ES-I3 (cell line): ENCODE measurements at regions not wholly inside any gene's neighbourhood (a gene's known extent, or its start where the extent isn't known, plus 50 kb on each side); places are given as distances from the start of the nearest gene placed in this dataset.
"Not testable (repeated sequence)": the region's sequence is repeated elsewhere in the genome, so short reads cannot be mapped to it uniquely, and the experiment has no call there.

Experiments
- H3K36me3 ChIP-seq: 2 replicates; pipeline ENCODE4 v1.6.1; 2013; ENCODE audit warnings: mild to moderate bottlenecking, low read length, control low read depth, moderate library complexity; ENCODE audit not compliant: insufficient read depth
- H3K4me1 ChIP-seq: 2 replicates; pipeline ENCODE4 v1.6.1; 2013; ENCODE audit warnings: mild to moderate bottlenecking, control low read depth, low read length; ENCODE audit not compliant: insufficient read depth
- H3K9ac ChIP-seq: 2 replicates; pipeline ENCODE4 v1.6.1; 2013; ENCODE audit warnings: low read depth, mild to moderate bottlenecking, low read length, moderate library complexity
- H3K9me3 ChIP-seq: 2 replicates; pipeline ENCODE4 v1.6.1; 2013; ENCODE audit warnings: mild to moderate bottlenecking, low read length, moderate library complexity; ENCODE audit not compliant: control insufficient read depth, insufficient read depth

DNA sequence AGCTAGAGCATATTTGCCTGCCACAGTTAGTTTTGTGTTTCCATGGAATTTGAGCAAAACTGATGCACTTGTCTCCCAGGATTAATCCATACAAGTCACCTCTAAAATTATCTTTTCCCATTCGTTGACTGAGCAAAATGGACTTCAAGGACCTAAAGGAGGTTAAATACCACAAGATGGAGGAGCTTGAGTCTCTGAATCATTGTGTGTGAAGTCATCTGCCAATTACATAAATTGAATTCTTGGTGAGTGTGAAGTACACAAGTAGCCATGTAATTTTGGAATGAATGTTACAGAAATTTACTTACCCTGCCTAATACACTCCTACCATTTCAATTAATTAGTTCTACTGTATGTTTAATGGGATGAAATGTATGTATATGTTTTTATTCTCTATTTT lies 501.7 kb upstream of the POT1 start:
- Histone ChIP-seq H3K9me3 (no peaks in the 10 kb centered on the region), H3K9ac (no peak overlapping the region), H3K4me1 (peaks cover 4% of the 10 kb centered on the region; the same call in 1 of the 2 replicates), H3K36me3 (no peaks in the 10 kb centered on the region)

DNA sequence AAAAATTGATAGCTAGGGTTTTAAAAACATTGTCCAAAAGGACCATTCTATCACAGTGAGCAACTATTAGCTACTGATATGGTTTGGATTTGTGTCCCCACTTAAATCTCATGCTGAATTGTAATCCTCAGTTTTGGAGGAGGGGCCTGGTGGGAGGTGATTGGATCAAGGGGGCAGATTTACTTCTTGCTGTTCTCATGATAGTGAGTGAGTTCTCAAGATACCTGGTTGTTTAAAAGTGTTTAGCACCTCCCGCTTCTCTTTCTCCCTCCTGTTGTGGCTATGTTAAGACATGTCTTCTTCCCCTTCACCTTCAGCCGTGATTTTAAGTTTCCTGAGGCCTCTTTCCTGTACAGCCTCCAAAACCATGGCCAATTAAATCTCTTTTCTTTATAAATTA lies 500.4 kb upstream of the POT1 start:
- Histone ChIP-seq H3K4me1 (peaks cover 4% of the 10 kb centered on the region; the same call in 1 of the 2 replicates), H3K9ac (no peak overlapping the region), H3K36me3 (no peaks in the 10 kb centered on the region), H3K9me3 (no peaks in the 10 kb centered on the region)

DNA sequence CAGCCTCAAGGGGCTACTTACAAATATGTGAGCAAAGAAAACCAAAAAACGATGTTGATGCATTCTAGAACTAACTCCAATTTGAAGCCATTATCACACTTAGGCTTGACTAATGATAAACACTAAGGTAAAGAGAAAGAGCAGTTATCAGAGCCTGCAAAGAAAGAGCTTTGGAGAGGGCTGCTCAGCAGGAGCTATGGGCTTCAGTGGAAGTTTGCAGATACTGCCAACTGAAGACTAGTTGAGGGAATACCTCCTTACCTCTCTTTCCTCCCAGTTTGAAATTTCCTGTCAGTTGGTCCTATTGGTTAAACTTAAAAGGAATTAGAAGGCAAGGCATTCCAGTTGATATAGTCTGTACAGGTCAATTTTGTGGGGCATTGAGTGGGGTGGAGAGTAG lies 498.1 kb upstream of the POT1 start:
- Histone ChIP-seq H3K4me1 (peaks cover 4% of the 10 kb centered on the region; the same call in 1 of the 2 replicates), H3K9me3 (no peaks in the 10 kb centered on the region), H3K9ac (no peak overlapping the region), H3K36me3 (no peaks in the 10 kb centered on the region)

DNA sequence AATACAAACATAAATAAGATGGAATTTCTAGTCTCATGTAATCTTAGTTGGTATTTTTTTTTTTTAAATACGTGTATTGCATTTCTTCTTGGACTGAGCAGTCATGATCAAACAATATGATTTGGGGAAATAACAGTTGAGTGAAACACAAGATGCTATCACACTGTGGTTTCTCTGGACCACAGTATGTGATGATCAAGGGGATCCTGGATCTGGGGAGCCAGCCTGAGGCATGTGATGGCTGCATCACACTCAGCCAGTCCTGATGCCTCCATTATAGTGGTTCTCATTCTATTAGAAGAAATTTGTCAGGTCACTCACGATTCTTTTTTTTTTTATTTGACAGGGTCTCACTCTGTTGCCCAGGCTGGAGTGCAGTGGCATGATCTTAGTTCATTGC lies 495.9 kb upstream of the POT1 start:
- H3K4me1 ChIP-seq: peaks cover 4% of the 10 kb centered on the region; the same call in 1 of the 2 replicates
- H3K9me3 ChIP-seq: no peaks in the 10 kb centered on the region
- H3K36me3 ChIP-seq: no peaks in the 10 kb centered on the region
- no peak overlapping the region for H3K9ac ChIP-seq

DNA sequence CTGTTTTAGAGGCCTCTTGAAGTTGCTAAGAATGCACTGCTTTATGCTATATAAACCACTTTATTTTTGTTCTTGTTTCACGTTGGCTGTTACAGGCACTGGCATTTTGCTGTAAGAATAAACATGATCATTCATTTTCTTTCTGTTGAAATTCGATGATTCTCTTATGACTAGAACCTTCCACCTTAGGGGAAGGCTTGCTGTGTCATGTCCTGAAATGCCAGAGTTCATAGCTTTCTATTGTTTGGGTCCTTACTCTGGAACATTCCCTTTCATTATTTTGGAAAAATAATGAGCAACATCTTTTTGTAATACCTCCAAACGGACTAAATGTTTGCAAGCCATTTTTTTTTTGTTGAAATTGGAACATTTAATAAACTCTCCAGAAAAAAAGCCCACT lies 495.1 kb upstream of the POT1 start:
- Histone ChIP-seq H3K9ac (no peak overlapping the region), H3K4me1 (peaks cover 4% of the 10 kb centered on the region; the same call in 1 of the 2 replicates), H3K9me3 (no peaks in the 10 kb centered on the region), H3K36me3 (no peaks in the 10 kb centered on the region)

DNA sequence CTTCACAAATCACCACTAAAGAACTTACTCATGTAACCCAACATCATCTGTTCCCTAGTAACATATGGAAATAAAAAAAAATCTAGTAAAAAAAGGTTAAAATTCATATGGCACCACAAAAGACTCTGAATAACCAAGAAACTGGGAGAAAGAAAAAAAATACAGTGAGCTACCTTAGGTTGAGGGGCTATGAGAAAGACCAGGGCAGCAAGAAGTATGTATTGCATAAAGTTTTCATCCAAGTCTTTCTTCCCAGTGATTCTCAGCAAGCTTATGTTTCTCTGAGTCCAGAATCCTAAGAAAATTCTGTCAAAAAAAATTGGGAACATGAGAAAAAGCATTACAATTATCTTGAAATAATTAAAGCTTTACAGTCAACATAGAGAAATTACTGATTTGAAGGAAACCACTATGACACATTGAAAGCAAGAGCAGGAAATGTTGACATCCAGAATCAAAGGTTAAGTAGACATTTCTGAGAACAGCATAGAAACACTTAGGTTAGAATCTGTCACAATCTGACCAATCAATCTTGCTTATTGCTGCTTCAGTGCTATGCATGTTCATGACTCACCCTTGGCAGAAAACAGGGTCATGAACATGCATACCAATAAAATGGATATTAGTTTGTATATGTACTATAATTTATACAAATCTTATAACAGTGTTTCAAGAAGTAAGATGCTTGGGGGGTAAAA lies 494.0 kb upstream of the POT1 start:
- Histone ChIP-seq H3K9ac (no peak overlapping the region), H3K9me3 (no peaks in the 10 kb centered on the region), H3K36me3 (no peaks in the 10 kb centered on the region), H3K4me1 (peaks cover 4% of the 10 kb centered on the region; the same call in 1 of the 2 replicates)

DNA sequence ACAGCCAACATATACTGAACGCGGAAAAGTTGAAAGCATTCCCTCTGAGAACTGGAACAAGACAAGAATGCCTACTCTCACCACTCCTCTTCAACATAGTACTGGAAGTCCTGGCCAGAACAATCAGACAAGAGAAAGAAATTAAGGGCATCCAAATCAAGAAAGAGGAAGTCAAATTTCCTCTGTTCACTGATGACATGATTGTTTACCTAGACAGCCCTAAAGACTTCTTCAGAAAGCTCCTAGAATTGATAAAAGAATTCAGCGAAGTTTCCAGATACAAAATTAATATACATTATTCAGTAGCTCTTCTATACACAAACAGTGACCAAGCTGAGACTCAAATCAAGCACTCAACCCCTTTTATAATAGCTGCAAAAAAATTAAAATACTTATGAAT lies 491.8 kb upstream of the POT1 start:
- not testable (repeated sequence) for H3K4me1 ChIP-seq, H3K36me3 ChIP-seq, H3K9me3 ChIP-seq, H3K9ac ChIP-seq

DNA sequence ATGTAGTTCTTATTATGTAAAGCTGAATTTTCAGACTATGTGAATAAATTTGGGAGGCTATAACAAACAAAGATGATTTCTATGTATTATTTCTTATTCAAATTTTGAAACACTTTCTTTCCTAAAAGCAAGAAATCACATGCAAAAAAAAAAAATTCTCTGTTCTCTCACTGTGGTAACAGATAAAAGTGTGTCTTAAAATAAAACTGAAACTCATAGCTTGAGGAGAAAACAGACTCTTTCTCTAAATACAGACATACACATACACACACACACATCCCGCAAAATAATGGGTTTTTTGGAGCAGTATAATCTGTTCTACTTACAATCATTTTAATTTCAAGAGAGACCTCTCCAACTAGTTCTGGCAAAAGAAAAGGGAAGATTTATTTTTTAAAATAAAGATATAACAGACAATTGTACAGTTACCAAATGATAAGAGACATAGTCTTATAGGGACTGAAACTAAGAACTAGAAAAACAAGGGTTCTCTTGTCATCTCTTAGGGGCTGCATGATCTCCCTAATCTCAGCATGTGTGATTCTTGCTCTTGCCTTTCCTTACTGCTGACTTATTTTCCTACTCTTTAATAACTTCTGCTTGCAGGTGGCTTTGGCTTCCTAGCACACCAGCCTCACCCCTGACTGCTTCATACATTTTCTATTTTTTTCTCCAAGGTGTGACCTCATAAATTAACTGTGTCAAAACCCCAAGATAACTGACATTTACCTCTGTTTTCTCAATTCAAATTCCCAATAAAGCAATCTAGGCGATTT lies 483.5 kb upstream of the POT1 start:
- H3K4me1 ChIP-seq: no peaks in the 10 kb centered on the region
- H3K9me3 ChIP-seq: no peaks in the 10 kb centered on the region; the same call in 1 of the 2 replicates
- no peak overlapping the region for H3K9ac ChIP-seq
- no peaks in the 10 kb centered on the region for H3K36me3 ChIP-seq

DNA sequence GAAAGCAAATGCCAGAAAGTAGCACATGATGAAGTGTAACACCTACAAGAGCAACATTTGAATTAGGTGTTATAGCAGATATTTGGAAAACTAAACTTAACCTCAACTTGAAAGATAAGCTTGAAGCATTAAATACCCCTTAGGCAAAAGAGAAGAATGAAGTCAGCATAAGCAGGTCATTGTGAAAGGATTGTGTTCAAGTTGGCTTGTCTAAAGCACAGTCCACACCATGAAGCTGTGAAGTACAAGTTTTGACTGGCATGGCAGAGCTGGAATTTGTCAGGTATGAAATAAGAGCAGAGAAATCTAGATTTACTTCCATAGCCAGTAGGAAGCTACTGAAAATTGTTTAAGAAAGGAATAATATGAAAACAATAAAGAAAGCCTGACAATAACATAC lies 480.3 kb upstream of the POT1 start:
- no peak overlapping the region for H3K9ac ChIP-seq
- no peaks in the 10 kb centered on the region for H3K36me3 ChIP-seq
- H3K4me1 ChIP-seq: no peaks in the 10 kb centered on the region
- no peaks in the 10 kb centered on the region; the same call in 1 of the 2 replicates for H3K9me3 ChIP-seq

DNA sequence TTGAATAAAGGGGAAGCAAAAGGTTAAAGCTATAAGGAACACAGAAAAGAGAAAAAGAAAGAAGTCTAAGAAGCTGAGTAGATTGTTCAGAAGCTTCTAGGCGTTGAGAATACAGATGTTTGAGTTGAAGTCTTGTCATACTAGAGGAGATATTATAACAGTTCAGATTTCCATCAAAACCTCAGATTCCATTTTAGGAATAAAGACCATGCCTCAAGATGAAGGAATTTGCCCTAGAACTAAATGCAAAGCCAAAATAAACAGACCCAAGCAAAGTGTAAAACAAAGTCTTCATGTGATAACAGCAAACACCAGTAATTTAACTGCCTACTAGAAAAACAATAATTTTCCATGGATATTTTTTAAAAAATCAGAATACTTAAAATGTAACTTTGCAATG lies 476.5 kb upstream of the POT1 start:
- H3K4me1 ChIP-seq: no peaks in the 10 kb centered on the region
- no peaks in the 10 kb centered on the region for H3K9me3 ChIP-seq
- no peak overlapping the region for H3K9ac ChIP-seq
- no peaks in the 10 kb centered on the region for H3K36me3 ChIP-seq

DNA sequence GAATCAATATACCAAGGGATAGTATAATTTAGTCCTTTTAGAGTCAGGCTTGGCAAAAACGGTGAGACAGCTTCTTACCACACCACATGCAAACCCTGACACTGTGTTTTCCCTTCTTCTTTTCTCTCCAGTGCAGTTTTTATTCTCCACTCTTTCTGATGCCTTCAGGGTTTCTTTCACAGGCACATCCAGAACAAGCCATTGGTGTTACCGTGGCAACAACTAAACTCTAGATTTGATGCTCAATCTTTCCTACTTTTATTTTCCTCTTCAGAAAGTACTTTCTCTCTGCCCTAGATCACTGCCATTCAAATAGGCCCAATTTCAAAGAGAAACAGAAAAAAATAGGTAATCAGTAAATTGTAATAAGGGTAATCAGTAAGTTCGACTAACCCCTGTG lies 469.8 kb upstream of the POT1 start:
- Histone ChIP-seq H3K9ac (no peak overlapping the region), H3K9me3 (no peaks in the 10 kb centered on the region), H3K4me1 (no peaks in the 10 kb centered on the region), H3K36me3 (no peaks in the 10 kb centered on the region; the same call in 1 of the 2 replicates)

DNA sequence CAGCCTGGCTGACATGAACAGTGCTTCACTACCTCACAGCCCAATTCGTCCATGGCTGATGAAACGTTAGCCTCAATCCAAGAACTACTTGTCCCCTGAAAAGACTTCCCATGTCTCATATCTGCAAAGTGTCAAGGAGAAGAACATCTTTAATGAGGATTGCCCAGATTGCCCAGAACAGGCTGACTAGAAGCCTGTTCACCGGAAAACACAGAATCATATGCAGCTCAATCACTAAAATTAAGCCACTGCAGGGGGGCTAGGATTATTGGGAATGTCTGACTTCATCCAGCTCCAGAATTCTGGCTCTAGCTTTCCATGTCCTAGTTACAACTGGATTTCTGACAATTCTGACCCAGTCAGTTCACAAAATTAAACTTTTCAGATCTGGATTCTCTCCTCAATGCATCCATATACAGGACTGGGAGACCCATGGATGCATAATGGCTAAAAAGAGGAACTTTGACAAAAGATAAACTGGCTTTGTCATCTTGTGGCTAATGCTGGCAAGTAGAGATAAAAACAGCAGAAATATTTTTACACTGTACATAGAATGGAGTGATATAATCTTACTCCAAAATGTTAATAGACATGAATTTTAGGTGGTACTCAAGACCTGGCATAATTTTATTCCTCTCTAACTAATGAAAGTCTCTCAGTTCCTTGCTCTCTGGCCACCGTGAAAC lies 467.0 kb upstream of the POT1 start:
- Histone ChIP-seq H3K36me3 (no peaks in the 10 kb centered on the region; the same call in 1 of the 2 replicates), H3K9ac (no peak overlapping the region), H3K4me1 (no peaks in the 10 kb centered on the region), H3K9me3 (no peaks in the 10 kb centered on the region)

DNA sequence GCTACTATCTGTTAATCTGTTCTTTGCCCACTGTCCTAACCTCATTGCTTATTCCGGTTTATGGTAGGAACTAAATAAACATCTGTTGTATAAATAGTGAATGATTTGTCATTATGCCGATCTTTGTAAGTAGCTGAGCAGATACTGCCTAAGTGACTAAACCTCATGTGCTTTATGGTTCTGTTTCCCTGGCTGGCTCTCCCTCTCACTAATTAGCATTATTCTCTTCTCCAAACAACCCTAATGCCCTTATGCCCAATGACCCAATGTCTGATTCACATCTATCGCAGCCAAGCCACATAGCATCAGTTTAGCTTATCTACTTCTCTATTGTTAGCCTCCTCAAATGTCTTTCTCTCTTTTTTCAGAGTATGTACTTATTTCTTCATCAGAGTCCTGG lies 462.3 kb upstream of the POT1 start:
- Histone ChIP-seq H3K4me1 (no peaks in the 10 kb centered on the region), H3K9me3 (no peaks in the 10 kb centered on the region), H3K36me3 (no peaks in the 10 kb centered on the region), H3K9ac (no peak overlapping the region)

DNA sequence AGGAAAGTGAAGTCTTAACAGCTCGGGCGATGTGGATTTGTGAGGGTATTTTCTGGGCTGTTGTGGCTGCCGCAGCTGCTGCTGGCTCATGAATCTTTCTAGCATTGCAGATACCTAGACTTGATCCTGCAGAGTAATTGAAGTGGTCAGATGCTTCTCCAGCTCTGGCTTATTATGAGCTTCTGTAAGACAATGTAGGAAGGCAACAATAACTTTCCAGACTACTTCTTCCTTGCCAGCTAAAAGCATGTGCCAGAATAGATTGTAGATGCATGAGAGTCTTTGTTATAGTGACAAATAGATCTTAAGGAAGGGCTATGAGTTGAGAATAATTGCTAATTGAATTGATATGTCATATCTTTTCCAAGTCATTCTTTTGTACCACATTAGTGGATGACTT lies 461.4 kb upstream of the POT1 start:
- no peak overlapping the region for H3K9ac ChIP-seq
- H3K4me1 ChIP-seq: no peaks in the 10 kb centered on the region
- no peaks in the 10 kb centered on the region for H3K36me3 ChIP-seq
- no peaks in the 10 kb centered on the region for H3K9me3 ChIP-seq

DNA sequence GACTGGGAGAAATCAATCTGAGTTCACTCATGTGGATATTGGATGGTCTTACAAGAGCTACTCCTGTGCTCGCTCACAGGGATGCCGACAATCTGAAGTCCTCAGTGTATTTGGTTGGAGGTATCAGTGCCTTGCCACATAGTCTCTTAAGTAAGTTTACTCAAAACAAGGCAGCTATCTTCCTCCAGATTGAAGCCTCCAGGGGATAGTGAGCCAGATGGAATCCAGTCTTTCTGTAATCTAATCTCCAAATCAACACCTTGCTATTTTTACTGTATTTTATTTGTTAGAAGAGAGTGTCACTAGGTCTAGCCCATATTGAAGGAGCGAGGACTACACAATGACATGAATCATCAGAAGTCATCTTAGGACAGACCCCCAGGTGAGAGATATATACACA lies 456.6 kb upstream of the POT1 start:
- Histone ChIP-seq H3K36me3 (no peaks in the 10 kb centered on the region), H3K4me1 (no peaks in the 10 kb centered on the region), H3K9me3 (no peaks in the 10 kb centered on the region), H3K9ac (no peak overlapping the region)
